Renal cortex interstitium (tissue), 11 donors: ENCODE measurements at regions not wholly inside any gene's neighbourhood (a gene's known extent, or its start where the extent isn't known, plus 50 kb on each side); places are given as distances from the start of the nearest gene placed in this dataset.
"Not testable (repeated sequence)": the region's sequence is repeated elsewhere in the genome, so short reads cannot be mapped to it uniquely, and the experiment has no call there.

Source experiments
- DNase-seq, 11 donors: peaks; one replicate each; pipeline ENCODE4 v3.0.0-alpha.2; 2013; ENCODE audit warnings: low read depth in 9 of 11, low spot score in 4 of 11; ENCODE audit errors: extremely low read depth in 1 of 11

DNA sequence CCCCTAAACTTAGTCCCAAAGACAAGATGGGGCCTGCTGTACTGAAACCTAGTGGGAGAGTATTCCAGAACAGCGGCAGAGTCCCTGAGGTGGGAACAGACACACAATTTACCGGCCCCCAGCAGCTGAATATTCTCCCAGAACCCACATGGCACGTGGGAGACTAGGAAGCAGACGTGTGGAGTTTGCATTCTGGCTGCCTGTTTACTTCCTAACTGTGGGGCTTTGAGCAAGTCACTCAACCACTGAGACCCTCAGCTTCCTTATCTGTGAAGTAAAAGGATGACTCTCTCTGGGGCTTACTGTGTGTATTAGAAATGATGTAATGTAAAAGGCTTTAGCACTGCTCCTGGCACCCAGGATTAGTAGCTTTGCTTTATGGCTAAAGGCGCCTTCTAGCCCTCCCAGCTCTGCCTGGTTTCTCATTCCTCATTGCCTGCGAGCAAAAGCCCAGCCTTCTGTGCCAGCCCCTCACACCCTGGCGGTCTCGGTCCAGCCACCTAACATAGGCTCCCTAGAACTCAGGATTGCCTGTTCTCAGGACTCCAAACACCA, 353.1 kb downstream of the CDC5L start:
- DNase-seq, result no peak

DNA sequence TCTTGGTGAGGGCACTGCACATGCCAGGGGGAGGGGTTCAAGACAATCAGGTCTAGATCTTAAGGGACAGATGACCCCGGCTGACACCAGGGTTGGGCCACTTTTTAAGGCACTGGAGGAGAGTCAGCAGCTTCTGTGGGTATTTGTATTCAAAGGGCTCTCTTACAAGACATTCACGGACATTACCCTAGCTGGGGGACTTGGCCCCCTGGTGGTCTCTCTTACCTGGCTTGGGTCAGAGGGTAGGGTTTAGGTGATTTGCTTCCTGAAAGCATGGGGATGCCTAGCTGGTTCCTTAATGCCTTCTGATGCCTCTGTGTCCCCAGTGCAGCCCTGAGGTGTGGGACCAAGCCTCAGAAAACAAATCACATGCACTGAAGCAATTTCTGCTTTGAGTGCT, 354.7 kb downstream of the CDC5L start:
- DNase-seq, result no peak

DNA sequence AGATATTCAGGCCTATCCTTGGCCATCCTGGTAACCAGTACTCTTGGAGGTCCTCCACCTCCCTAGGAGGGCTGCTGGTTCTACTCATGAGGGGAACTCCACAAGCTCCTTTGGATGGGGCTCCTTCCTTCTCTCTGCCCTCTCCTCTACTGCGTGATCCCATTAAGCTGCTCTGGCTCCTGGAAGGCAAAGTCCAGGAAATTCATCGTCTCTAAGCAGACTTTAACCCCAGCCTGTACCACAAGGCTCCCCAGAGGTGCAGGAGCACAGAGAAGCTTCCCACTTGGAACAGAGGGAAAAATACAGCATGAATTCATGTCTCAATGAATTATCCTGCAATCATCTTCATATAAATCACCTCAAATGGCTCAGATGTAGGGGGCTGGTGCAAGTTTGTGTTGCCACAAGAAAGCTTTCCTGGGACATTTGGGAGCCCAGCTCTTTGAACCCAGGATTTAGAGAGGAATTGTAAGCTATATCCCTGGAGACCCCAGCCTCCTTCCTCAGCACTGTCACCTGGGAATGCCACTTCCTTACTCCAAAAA, 355.4 kb downstream of the CDC5L start:
- no peak for DNase-seq

DNA sequence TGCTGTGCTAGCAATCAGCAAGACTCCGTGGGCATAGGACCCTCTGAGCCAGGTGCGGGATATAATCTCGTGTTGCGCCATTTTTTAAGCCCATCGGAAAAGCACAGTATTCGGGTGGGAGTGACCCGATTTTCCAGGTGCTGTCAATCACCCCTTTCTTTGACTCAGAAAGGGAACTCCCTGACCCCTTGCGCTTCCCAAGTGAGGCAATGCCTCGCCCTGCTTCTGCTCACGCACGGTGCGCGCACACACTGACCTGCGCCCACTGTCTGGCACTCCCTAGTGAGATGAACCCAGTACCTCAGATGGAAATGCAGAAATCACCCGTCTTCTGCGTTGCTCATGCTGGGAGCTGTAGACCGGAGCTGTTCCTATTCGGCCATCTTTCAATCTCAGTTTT, 372.6 kb downstream of the CDC5L start:
- DNase-seq, result not testable (repeated sequence)

DNA sequence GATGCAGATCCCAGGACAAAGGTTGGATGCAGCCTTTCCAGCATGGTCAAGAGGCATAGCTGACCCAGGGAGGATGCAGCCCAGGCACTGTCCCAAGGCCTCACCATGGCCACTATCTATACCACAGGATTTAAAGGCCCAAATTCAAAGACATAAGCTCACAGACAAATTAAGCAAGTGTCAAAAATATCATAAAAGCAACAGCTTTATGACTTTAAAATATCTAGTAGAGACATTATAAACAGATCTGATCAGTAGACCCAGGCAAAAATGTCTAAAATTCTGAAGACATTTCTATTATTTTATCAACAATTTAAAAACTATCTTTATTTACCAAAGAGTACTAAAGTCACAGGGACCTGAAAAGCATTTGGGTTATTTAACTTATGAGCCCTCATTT, 373.5 kb downstream of the CDC5L start:
- no peak for DNase-seq

DNA sequence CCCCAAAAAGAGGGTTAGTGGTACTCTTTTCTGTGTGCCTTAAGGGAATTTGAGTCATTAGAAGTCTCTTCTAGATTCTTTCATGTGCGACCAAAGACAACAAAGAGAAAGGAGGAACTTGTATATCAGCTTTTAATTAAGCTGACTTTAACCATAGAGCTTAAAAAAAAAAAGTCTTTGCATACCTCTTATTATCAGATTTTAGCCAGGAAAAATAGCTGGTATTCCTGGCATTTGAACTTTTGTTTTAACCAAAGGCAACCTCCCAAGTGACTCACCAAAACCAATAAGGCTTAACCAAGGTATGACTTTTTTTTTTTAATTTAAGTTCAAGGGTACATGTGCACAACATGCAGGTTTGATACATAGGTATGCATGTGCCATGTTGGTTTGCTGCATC, 375.0 kb downstream of the CDC5L start:
- DNase-seq, result no peak

DNA sequence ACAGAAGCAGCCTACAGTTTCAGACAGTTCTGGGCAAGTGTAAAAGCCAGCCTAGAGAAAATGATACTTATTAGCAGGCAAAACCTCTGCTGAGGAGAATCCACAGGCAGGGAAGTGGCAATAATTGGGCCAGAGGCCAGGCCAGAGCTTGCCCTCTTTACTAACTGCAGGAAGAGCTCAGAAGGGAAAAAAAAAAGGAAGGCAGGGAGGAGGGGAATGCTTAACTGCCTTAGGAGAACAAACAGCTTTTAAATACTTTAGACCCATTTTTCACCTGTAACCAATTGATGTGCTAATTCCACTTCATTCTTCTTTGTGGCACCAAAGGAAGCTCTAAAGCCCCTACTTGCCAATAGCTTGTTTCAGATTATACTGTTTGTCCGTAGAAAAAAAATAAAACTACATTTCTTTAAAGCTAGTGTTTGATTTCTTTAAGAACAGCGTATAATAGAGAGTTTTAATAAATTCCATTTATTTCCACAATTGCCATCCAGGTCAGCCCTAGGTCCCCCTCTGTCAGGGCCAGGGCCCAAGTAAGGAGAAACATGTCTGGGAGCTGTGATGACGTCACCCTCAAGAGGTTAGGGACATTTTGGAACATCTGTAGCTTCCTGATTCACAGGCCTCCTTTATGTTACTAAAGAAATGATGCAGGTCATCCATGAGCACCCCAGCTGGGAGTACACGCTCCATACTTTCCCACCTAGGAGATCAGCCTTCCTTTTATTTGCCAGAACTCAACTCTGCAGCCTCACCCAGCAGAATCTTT, 384.3 kb downstream of the CDC5L start:
- no peak for DNase-seq

DNA sequence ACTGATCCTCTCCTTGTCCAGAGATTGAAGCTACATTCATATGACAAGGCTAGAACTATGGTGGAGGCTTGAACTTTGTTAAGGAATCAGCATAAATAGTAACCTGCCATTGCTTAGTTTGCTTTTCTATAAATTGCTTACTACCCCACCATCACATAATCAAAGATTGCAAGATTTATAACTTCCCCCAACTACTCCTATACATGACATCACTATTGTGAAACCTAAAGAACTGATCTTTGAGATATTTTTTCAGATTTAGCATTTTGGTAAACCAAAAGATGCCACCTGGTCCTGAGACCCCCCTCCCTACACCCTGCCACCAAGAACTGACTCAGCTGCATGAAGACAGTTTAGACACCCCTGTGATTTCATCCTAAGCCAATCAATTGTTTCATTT, 385.3 kb downstream of the CDC5L start:
- DNase-seq, result no peak

DNA sequence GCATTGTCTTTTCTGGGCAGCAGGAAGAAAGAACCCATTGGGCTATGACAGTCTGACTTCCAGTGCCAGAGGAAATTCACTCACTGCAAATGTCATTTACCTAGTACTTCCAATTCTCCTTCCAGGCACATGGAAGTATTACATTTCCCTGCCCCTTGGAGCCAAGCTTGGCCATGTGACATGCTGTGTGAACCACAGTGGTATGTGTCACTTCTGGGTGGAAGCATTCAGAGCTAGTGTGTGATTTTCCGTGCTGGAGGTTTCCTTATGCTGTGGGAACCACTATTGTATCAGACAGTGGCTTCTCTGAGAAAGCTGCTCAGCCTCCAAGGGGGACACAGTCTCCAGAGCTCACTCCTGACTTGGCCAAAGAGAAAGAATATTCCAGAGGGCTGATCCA, 387.6 kb downstream of the CDC5L start:
- no peak for DNase-seq

DNA sequence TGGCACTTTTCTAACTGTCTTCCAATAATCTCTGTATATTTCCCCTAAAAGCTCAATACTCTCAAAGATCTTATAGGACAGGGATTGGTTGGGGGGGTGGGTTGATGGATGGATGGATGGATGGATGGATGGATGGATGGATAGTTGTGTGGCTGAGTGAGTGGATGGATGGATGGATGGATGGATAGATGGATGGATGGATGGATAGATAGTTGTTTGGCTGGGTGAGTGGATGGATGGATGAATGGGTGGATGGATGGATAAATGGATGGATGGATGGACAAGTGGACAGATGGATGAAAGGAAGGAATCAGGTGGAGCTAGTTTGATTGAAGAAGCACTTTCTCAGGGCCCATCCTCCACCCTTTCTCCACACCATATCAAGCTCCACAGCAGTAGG, 388.8 kb downstream of the CDC5L start:
- DNase-seq, result no peak

DNA sequence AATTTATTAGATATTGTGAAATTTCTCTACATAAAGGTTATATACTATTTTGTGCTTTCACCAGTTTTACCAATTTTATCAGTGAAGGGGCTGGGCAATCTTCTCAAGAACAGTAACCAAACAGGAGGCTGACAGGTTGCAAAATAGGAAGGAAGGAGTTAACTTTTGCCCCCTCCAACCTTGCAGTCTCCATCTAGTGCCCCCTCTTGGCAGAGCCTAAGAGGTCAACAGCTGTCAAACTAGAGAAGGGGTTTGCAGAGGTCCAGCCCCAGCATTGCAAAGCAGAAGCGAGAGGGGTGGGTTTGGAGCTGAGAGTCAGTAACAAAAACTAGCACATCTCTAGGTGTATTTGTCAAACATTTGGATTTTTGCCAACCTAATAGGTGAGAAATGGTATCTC, 391.0 kb downstream of the CDC5L start:
- DNase-seq, result no peak
